SK-N-SH (cell line): ENCODE measurements at regions not wholly inside any gene's neighbourhood (a gene's known extent, or its start where the extent isn't known, plus 50 kb on each side); places are given as distances from the start of the nearest gene placed in this dataset.

Experiments used
- CTCF ChIA-PET: fragments of 300-600, 350-600 bp; formaldehyde crosslinking; extraction: SDS; loops from one replicate; lab custom pipeline; 2021; lab: Yijun Ruan, JAX
- POLR2A ChIA-PET: fragments of 350-600 bp; sonication (Branson Sonifier 250); formaldehyde crosslinking; extraction: SDS; loops from one replicate; lab custom pipeline; 2020; ENCODE audit warnings: antibody characterized with exemption, inconsistent platforms; lab: Yijun Ruan, JAX
- DNase-seq: peaks from one replicate; pipeline ENCODE4 v3.0.0; 2012
- H2AFZ ChIP-seq: fragments of 200-600 bp; sonication (generic); 2 replicates; pipeline ENCODE4 v1.8.1; 2016; ENCODE audit warnings: antibody characterized with exemption, mild to moderate bottlenecking, low read depth
- H3F3A ChIP-seq: fragments of 200-600 bp; sonication (generic); replicated peaks from 2 replicates; pipeline ENCODE3; 2016; ENCODE audit warnings: antibody characterized with exemption, mild to moderate bottlenecking; ENCODE audit not compliant: insufficient read depth
- H3K27ac ChIP-seq, 2 experiments: fragments of 200-500 bp in 1 of 2; fragments of 200-600 bp in 1 of 2; sonication (Bioruptor generic) in 1 of 2; sonication (generic), shearing (Covaris generic) in 1 of 2; 2 replicates each; pipeline versions ENCODE4 v1.5.1 to v1.6.1; 2014 to 2016; ENCODE audit warnings: low read depth in 2 of 2, inconsistent platforms in 1 of 2, low read length in 1 of 2, mild to moderate bottlenecking in 1 of 2, mixed read lengths in 1 of 2
- H3K27me3 ChIP-seq: fragments of 200-600 bp; sonication (generic), shearing (Covaris generic); 2 replicates; pipeline ENCODE4 v1.6.1; 2016; ENCODE audit warnings: mixed run types; ENCODE audit not compliant: insufficient read depth
- H3K36me3 ChIP-seq, 2 experiments: fragments of 200-500 bp in 1 of 2; fragments of 200-600 bp in 1 of 2; sonication (Bioruptor generic) in 1 of 2; sonication (generic) in 1 of 2; replicated peaks in 1 of 2; 2 replicates each; pipeline versions ENCODE3 to v1.5.1; 2014 to 2016; ENCODE audit warnings: low read length in 1 of 2, mild to moderate bottlenecking in 1 of 2; ENCODE audit not compliant: insufficient read depth in 2 of 2, control insufficient read depth in 1 of 2
- H3K4me1 ChIP-seq, 2 experiments: fragments of 200-500 bp in 1 of 2; fragments of 200-600 bp in 1 of 2; sonication (Bioruptor generic) in 1 of 2; sonication (generic), shearing (Covaris generic) in 1 of 2; 2 replicates each; pipeline versions ENCODE4 v1.5.1 to v1.6.1; 2014 to 2016; ENCODE audit warnings: low read depth in 1 of 2, low read length in 1 of 2, mixed run types in 1 of 2; ENCODE audit not compliant: insufficient read depth in 2 of 2, control insufficient read depth in 1 of 2
- H3K4me2 ChIP-seq: fragments of 200-600 bp; sonication (generic), shearing (Covaris generic); 2 replicates; pipeline ENCODE4 v1.6.1; 2017; ENCODE audit warnings: mixed run types
- H3K4me3 ChIP-seq, 2 experiments: fragments of 200-500 bp in 1 of 2; fragments of 200-600 bp in 1 of 2; sonication (Bioruptor generic) in 1 of 2; sonication (generic), shearing (Covaris generic) in 1 of 2; 2 replicates each; pipeline versions ENCODE4 v1.5.1 to v1.8.1; 2014 to 2016; ENCODE audit warnings: low read depth in 2 of 2, inconsistent platforms in 1 of 2, low read length in 1 of 2, mild to moderate bottlenecking in 1 of 2, mixed read lengths in 1 of 2, moderate library complexity in 1 of 2
- H3K79me2 ChIP-seq: fragments of 200-600 bp; sonication (generic); 2 replicates; pipeline ENCODE4 v1.8.1; 2017; ENCODE audit warnings: mild to moderate bottlenecking; ENCODE audit not compliant: insufficient read depth
- H3K9ac ChIP-seq: fragments of 200-600 bp; sonication (generic); 2 replicates; pipeline ENCODE4 v1.6.1; 2017; ENCODE audit warnings: mixed run types
- H3K9me2 ChIP-seq: fragments of 200-600 bp; sonication (generic); 2 replicates; pipeline ENCODE4 v1.6.1; 2017; ENCODE audit warnings: mixed run types
- H3K9me3 ChIP-seq: fragments of 200-600 bp; sonication (generic); 2 replicates; pipeline ENCODE4 v1.6.1; 2017; ENCODE audit warnings: mixed run types, mild to moderate bottlenecking, moderate library complexity
- H4K20me1 ChIP-seq: fragments of 200-600 bp; sonication (generic); 2 replicates; pipeline ENCODE4 v1.6.1; 2017; ENCODE audit warnings: mild to moderate bottlenecking, mixed run types; ENCODE audit not compliant: insufficient read depth
- CHD2 ChIP-seq: fragments of 150-350 bp; IDR thresholded peaks from 2 replicates; pipeline ENCODE4 v1.6.1; 2018; ENCODE audit warnings: low read length; ENCODE audit not compliant: partially characterized antibody
- ELF1 ChIP-seq: IDR thresholded peaks from 2 replicates; pipeline ENCODE4 v1.4.0; 2012
- EP300 ChIP-seq, 2 experiments: IDR thresholded peaks; 2 replicates each; pipeline versions ENCODE4 v1.4.0 to v1.6.1; 2012; ENCODE audit warnings: borderline replicate concordance in 1 of 2, low read depth in 1 of 2, low read length in 1 of 2
- EZH2phosphoT487 ChIP-seq: fragments of 200-600 bp; sonication (generic); IDR thresholded peaks from 2 replicates; pipeline ENCODE4 v1.6.1; 2017; ENCODE audit warnings: low read depth, mixed run types, mild to moderate bottlenecking, antibody characterized with exemption, moderate library complexity, borderline replicate concordance
- FOXJ3 ChIP-seq: sonication (generic); formaldehyde crosslinking; IDR thresholded peaks from 2 replicates; pipeline ENCODE4 v1.5.1; 2020; ENCODE audit warnings: mild to moderate bottlenecking, missing genetic modification reagents
- FOXM1 ChIP-seq: IDR thresholded peaks from 2 replicates; pipeline ENCODE4 v1.4.0; 2012; ENCODE audit warnings: low read depth, mild to moderate bottlenecking
- JUND ChIP-seq: IDR thresholded peaks from 2 replicates; pipeline ENCODE4 v1.4.0; 2012
- MEF2A ChIP-seq: IDR thresholded peaks from 2 replicates; pipeline ENCODE4 v1.4.0; 2012; ENCODE audit warnings: low read depth, borderline replicate concordance
- NRF1 ChIP-seq: IDR thresholded peaks from 2 replicates; pipeline ENCODE4 v1.6.1; 2012; ENCODE audit warnings: low read depth, mild to moderate bottlenecking, low read length
- PBX3 ChIP-seq: IDR thresholded peaks from 2 replicates; pipeline ENCODE4; 2012
- RAD21 ChIP-seq: IDR thresholded peaks from 2 replicates; pipeline ENCODE4 v1.6.1; 2012; ENCODE audit warnings: mild to moderate bottlenecking, low read length
- RFX5 ChIP-seq: IDR thresholded peaks from 2 replicates; pipeline ENCODE4 v1.6.1; 2012; ENCODE audit warnings: mild to moderate bottlenecking, improper control_type of control experiment, low read length
- SIN3A ChIP-seq: IDR thresholded peaks from 2 replicates; pipeline ENCODE4 v1.6.1; 2012; ENCODE audit warnings: low read depth, mild to moderate bottlenecking, low read length, moderate library complexity, borderline replicate concordance
- SMC3 ChIP-seq: IDR thresholded peaks from 2 replicates; pipeline ENCODE4 v1.6.1; 2012; ENCODE audit warnings: low read depth, low read length, improper control_type of control experiment
- TAF1 ChIP-seq: IDR thresholded peaks from 2 replicates; pipeline ENCODE4 v1.6.1; 2012; ENCODE audit warnings: low read depth, mild to moderate bottlenecking, low read length, moderate library complexity, borderline replicate concordance
- TEAD4 ChIP-seq: IDR thresholded peaks from 2 replicates; pipeline ENCODE4 v1.4.0; 2012; ENCODE audit warnings: mild to moderate bottlenecking, borderline replicate concordance; ENCODE audit not compliant: insufficient read depth
- USF2 ChIP-seq: fragments of 150-350 bp; IDR thresholded peaks from 2 replicates; pipeline ENCODE4 v1.6.1; 2017; ENCODE audit warnings: antibody characterized with exemption, low read length, low read depth, borderline replicate concordance
- YY1 ChIP-seq: IDR thresholded peaks from 2 replicates; pipeline ENCODE4 v1.4.0; 2012; ENCODE audit warnings: low read depth, mild to moderate bottlenecking
- ZBTB33 ChIP-seq: IDR thresholded peaks from 2 replicates; pipeline ENCODE4 v1.4.0; 2012; ENCODE audit warnings: low read depth, borderline replicate concordance
- WGBS: methylation state at CpG from one replicate; pipeline ENCODE4 v1.1.6; 2017; ENCODE audit warnings: low lambda C conversion rate; 5-methylcytosine and 5-hydroxymethylcytosine counted together
- TF ChIP-seq, protein P1 (sequence below): fragments of 150-350 bp; IDR thresholded peaks from 2 replicates; pipeline ENCODE4 v1.6.1; 2016; ENCODE audit warnings: mild to moderate bottlenecking, low read depth, low read length
- TF ChIP-seq, protein P2 (sequence below): IDR thresholded peaks from 2 replicates; pipeline ENCODE4 v1.4.0; 2012; ENCODE audit warnings: low read depth

DNA sequence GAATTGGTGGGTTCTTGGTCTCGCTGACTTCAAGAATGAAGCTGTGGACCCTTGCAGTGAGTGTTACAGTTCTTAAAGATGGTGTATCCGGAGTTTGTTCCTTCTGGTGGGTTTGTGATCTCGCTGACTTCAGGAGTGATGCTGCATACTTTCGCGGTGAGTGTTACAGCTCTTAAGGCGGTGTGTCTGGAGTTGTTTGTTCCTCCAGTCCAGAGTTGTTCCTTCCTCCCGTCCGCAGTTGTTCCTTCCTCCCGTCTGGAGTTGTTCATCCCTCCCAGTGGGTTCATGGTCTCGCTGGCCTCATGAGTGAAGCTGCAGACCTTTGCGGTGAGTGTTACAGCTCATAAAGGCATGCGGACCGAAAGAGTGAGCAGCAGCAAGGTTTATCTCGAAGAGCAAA, 159.6 kb upstream of the ADAMTSL1 start:
- Histone ChIP-seq H3K79me2 (no peaks in the 10 kb centered on the region), H3K27ac (no peak overlapping the region), H3K4me2 (no peak overlapping the region), H4K20me1 (no peaks in the 10 kb centered on the region), H3K9me3 (no peaks in the 10 kb centered on the region), H3K4me1 (no peaks in the 10 kb centered on the region), H3K36me3 (no peaks in the 10 kb centered on the region), H2AFZ (no peak overlapping the region), H3F3A (no peaks in the 10 kb centered on the region), H3K27me3 (no peaks in the 10 kb centered on the region), H3K4me3 (no peak overlapping the region), H3K9ac (no peak overlapping the region), H3K9me2 (no peaks in the 10 kb centered on the region)
- WGBS = 74% methylated on average over 14 of the region's 14 CpGs
- TF ChIP-seq NRF1 (no peak), ZBTB33 (no peak), ELF1 (no peak), FOXJ3 (no peak), SMC3 (no peak), TEAD4 (no peak), JUND (no peak), EP300 (IDR thresholded peaks at IDR 0.05; ENCODE audit: borderline replicate concordance in 1 of 2, low read depth in 1 of 2, low read length in 1 of 2) (no peak), CHD2 (no peak), RAD21 (no peak), PBX3 (no peak)
- TF ChIP-seq, protein P1, sequence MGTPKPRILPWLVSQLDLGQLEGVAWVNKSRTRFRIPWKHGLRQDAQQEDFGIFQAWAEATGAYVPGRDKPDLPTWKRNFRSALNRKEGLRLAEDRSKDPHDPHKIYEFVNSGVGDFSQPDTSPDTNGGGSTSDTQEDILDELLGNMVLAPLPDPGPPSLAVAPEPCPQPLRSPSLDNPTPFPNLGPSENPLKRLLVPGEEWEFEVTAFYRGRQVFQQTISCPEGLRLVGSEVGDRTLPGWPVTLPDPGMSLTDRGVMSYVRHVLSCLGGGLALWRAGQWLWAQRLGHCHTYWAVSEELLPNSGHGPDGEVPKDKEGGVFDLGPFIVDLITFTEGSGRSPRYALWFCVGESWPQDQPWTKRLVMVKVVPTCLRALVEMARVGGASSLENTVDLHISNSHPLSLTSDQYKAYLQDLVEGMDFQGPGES = no peak
- no peak for DNase-seq
- ChIA-PET POLR2A (no interaction called here), CTCF (no interaction called here)

GRCh38 chr9:18317896-18318295, 156.1 kb upstream of the ADAMTSL1 start:
- no peaks in the 10 kb centered on the region for H3F3A ChIP-seq
- no peaks in the 10 kb centered on the region for H3K9me2 ChIP-seq
- H3K9ac ChIP-seq = no peak overlapping the region
- POLR2A ChIA-PET = no interaction called here
- H3K4me1 ChIP-seq = no peaks in the 10 kb centered on the region
- H3K4me3 ChIP-seq = no peak overlapping the region
- H4K20me1 ChIP-seq = no peaks in the 10 kb centered on the region
- no peaks in the 10 kb centered on the region for H3K27me3 ChIP-seq
- no peaks in the 10 kb centered on the region for H3K9me3 ChIP-seq
- CTCF ChIA-PET = no interaction called here
- no peak for TF ChIP-seq FOXM1
- no peak for TF ChIP-seq MEF2A
- no peak for TF ChIP-seq EZH2phosphoT487
- TF ChIP-seq YY1 = no peak
- TF ChIP-seq USF2 = no peak
- TF ChIP-seq SIN3A = no peak
- TF ChIP-seq RFX5 = no peak
- no peak for TF ChIP-seq ELF1
- no peak for TF ChIP-seq RAD21
- no peak for TF ChIP-seq ZBTB33
- TF ChIP-seq TAF1 = no peak
- TF ChIP-seq, protein P2, sequence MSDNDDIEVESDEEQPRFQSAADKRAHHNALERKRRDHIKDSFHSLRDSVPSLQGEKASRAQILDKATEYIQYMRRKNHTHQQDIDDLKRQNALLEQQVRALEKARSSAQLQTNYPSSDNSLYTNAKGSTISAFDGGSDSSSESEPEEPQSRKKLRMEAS = no peak
- no peak overlapping the region for H2AFZ ChIP-seq
- H3K27ac ChIP-seq = no peak overlapping the region
- H3K79me2 ChIP-seq = no peaks in the 10 kb centered on the region
- no peaks in the 10 kb centered on the region for H3K36me3 ChIP-seq
- H3K4me2 ChIP-seq = no peak overlapping the region
- DNase-seq = no peak
- 69% methylated on average over 1 of the region's 1 CpG for WGBS
